HL-60 (cell line): ENCODE measurements at regions not wholly inside any gene's neighbourhood (a gene's known extent, or its start where the extent isn't known, plus 50 kb on each side); places are given as distances from the start of the nearest gene placed in this dataset.

Source experiments
- DNase-seq, 2 experiments: peaks; one replicate each; pipeline ENCODE4 v3.0.0-alpha.2; 2010 to 2020; ENCODE audit warnings: low read depth in 1 of 2, low spot score in 1 of 2
- H3K27ac ChIP-seq: fragments of 250-450 bp; sonication (Bioruptor Pico); replicated peaks from 2 replicates; pipeline ENCODE4 v1.5.1; 2020; ENCODE audit warnings: mild to moderate bottlenecking, moderate library complexity
- H3K27me3 ChIP-seq: fragments of 250-450 bp; sonication (Bioruptor Pico); 2 replicates; pipeline ENCODE4 v1.5.1; 2021; ENCODE audit warnings: mild to moderate bottlenecking, moderate library complexity; ENCODE audit not compliant: insufficient read depth, poor library complexity, severe bottlenecking
- H3K4me3 ChIP-seq: replicated peaks from 2 replicates; pipeline ENCODE4 v1.5.1; 2011; ENCODE audit warnings: mild to moderate bottlenecking, control low read depth, low read length; ENCODE audit not compliant: insufficient read depth
- GABPA ChIP-seq: IDR thresholded peaks from 2 replicates; pipeline ENCODE4 v1.6.1; 2012; ENCODE audit warnings: low read depth
- POLR2AphosphoS5 ChIP-seq: IDR thresholded peaks from 2 replicates; pipeline ENCODE4 v1.6.1; 2012; ENCODE audit warnings: low read depth
- SPI1 ChIP-seq: IDR thresholded peaks from 2 replicates; pipeline ENCODE4 v1.6.1; 2012; ENCODE audit warnings: low read depth, mild to moderate bottlenecking, borderline replicate concordance
- TF ChIP-seq, protein P1 (sequence below): IDR thresholded peaks from 2 replicates; pipeline ENCODE4 v1.6.1; 2012; ENCODE audit warnings: low read depth; ENCODE audit not compliant: insufficient replicate concordance
- TF ChIP-seq, protein P2 (sequence below): IDR thresholded peaks from one replicate; pipeline ENCODE4 v1.5.1; 2011; ENCODE audit warnings: low read length, control low read depth, inconsistent platforms; ENCODE audit not compliant: insufficient read depth

DNA sequence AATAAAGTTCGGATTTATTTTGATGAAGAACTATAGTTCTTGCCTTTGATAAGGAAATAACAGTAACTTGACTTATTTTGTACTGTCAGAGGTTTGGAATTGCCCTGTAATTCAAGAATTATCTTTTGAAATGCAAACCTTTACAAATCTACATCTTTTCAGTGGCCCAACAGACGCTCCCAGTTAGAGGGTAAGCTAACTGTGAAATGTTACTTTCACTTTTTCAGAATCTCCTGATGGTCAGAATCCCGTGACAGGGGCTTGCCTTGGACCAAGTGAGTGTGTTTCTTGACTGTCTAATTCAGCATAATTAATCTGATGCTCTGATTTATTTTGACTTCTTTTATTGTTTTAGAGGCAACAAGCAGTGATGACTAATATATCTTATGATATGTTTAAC is 262.5 kb downstream of the PLOD2 start:
- Histone ChIP-seq H3K27ac (no peak overlapping the region), H3K4me3 (no peak overlapping the region)
- DNase-seq = no peak

DNA sequence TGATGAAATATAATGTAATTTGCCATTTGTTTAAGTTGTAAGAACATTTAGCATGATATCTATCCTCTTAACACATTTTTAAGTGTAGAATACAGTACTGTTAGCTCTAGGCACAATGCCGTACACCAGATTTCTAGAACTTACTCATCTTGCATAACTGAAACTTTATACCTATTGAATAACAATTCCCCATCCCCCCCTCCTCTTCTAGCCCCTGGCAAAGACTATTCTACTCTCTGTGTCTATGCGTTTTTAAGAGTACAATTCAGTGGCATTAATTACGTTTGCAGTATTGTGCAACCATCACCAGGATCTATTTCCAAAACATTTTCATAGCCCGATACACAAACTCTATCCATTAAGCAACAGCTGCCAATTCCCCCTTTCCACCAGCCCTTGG is 261.7 kb downstream of the PLOD2 start:
- no peak overlapping the region for H3K4me3 ChIP-seq
- H3K27me3 ChIP-seq = no peaks in the 10 kb centered on the region
- no peak for TF ChIP-seq GABPA
- no peak for DNase-seq
- no peak overlapping the region for H3K27ac ChIP-seq

More for the DNA sequence above, 262.5 kb downstream of the PLOD2 start:
- TF ChIP-seq, protein P1, sequence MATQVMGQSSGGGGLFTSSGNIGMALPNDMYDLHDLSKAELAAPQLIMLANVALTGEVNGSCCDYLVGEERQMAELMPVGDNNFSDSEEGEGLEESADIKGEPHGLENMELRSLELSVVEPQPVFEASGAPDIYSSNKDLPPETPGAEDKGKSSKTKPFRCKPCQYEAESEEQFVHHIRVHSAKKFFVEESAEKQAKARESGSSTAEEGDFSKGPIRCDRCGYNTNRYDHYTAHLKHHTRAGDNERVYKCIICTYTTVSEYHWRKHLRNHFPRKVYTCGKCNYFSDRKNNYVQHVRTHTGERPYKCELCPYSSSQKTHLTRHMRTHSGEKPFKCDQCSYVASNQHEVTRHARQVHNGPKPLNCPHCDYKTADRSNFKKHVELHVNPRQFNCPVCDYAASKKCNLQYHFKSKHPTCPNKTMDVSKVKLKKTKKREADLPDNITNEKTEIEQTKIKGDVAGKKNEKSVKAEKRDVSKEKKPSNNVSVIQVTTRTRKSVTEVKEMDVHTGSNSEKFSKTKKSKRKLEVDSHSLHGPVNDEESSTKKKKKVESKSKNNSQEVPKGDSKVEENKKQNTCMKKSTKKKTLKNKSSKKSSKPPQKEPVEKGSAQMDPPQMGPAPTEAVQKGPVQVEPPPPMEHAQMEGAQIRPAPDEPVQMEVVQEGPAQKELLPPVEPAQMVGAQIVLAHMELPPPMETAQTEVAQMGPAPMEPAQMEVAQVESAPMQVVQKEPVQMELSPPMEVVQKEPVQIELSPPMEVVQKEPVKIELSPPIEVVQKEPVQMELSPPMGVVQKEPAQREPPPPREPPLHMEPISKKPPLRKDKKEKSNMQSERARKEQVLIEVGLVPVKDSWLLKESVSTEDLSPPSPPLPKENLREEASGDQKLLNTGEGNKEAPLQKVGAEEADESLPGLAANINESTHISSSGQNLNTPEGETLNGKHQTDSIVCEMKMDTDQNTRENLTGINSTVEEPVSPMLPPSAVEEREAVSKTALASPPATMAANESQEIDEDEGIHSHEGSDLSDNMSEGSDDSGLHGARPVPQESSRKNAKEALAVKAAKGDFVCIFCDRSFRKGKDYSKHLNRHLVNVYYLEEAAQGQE = no peak
- TF ChIP-seq, protein P2, sequence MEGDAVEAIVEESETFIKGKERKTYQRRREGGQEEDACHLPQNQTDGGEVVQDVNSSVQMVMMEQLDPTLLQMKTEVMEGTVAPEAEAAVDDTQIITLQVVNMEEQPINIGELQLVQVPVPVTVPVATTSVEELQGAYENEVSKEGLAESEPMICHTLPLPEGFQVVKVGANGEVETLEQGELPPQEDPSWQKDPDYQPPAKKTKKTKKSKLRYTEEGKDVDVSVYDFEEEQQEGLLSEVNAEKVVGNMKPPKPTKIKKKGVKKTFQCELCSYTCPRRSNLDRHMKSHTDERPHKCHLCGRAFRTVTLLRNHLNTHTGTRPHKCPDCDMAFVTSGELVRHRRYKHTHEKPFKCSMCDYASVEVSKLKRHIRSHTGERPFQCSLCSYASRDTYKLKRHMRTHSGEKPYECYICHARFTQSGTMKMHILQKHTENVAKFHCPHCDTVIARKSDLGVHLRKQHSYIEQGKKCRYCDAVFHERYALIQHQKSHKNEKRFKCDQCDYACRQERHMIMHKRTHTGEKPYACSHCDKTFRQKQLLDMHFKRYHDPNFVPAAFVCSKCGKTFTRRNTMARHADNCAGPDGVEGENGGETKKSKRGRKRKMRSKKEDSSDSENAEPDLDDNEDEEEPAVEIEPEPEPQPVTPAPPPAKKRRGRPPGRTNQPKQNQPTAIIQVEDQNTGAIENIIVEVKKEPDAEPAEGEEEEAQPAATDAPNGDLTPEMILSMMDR = no peak
- no peak for TF ChIP-seq SPI1
- no peak for TF ChIP-seq GABPA
- TF ChIP-seq POLR2AphosphoS5 = no peak
- H3K27me3 ChIP-seq = no peaks in the 10 kb centered on the region

DNA sequence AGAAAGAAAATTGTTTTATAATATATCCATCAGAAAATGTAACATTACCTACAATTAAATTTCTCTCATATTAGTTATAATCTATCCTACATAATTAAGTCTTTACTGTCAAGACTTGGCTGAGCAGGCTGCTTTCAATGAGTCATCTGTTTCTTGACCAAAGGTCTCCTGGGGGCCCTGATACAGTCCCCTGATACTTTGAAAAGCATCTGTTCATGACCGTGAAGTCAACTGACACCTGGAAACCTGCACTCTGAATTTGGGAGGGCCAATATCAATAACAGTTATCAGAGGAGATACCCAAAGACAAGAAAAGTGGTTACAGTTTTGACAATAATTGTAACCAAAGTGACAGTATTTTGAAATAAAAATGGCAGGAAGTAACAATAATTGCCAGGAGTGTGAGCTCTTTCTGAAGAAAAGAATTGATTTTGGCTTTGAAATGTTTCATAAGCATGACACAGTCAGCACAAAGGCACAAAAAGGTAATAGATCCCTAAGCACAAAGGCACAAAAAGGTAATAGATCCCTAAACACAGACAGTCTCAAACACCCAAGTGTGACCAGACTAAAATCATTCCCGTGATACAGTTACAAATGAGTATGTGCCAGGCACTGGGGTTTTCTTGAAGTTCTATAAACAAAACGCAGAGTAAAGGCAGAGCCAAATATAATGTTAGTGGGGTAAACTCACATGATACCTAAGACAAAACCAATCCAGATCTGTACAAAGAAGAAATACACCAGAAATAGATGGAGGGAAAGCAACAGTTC is 260.7 kb downstream of the PLOD2 start:
- H3K27ac ChIP-seq = no peak overlapping the region
- DNase-seq = no peak
- no peaks in the 10 kb centered on the region for H3K27me3 ChIP-seq
- TF ChIP-seq, protein P2 = no peak
- TF ChIP-seq, protein P1 = no peak
- no peak for TF ChIP-seq POLR2AphosphoS5
- TF ChIP-seq SPI1 = no peak
- no peak for TF ChIP-seq GABPA
- no peak overlapping the region for H3K4me3 ChIP-seq

DNA sequence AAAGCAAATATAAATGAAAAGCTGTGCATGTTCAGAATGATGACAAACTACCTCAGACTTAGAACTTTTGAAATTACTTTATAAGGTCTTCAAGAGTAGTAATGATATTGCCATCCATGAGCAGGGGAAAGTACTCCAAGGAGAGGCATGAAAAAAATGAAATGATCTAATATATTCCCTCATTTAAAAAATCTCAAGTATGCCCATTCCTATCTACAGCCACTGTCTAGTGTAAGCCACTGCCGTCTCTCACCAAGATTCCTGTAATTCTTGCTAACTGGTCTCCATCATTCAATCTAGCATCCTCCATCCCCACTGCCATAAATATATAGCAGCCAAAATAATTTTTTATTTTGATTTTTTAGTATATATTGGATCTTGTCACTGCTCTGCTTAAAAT is 258.8 kb downstream of the PLOD2 start:
- Histone ChIP-seq H3K27ac (no peak overlapping the region), H3K4me3 (no peak overlapping the region), H3K27me3 (no peaks in the 10 kb centered on the region)
- TF ChIP-seq GABPA (no peak), SPI1 (no peak), POLR2AphosphoS5 (no peak)
- TF ChIP-seq, protein P1 = no peak
- TF ChIP-seq, protein P2 = no peak
- DNase-seq = no peak
